Left lung (tissue), 4 donors: ENCODE measurements at regions not wholly inside any gene's neighbourhood (a gene's known extent, or its start where the extent isn't known, plus 50 kb on each side); places are given as distances from the start of the nearest gene placed in this dataset.
A peak's percentile ranks its signal among the peaks of the same experiment; 100 is the strongest.

ENCODE experiments used
- ATAC-seq: fragments of 200-7000 bp; cut with Tn5 transposase; one replicate; pipeline ENCODE4 v1.9.1; 2020; ENCODE audit warnings: moderate library complexity
- DNase-seq, 4 donors: peaks; one replicate each; pipeline ENCODE4 v3.0.0-alpha.2; 2013 to 2020
- H3K27ac ChIP-seq, 2 donors: fragments of 200-600 bp; sonication (generic) in 1 of 2; one replicate each; pipeline versions ENCODE4 v1.5.0 to v1.8.0; 2020 to 2021
- H3K27me3 ChIP-seq, 2 donors: fragments of 200-600 bp; sonication (generic) in 1 of 2; one replicate each; pipeline versions ENCODE4 v1.5.0 to v1.8.0; 2020 to 2021
- H3K36me3 ChIP-seq, 2 donors: fragments of 200-600 bp; sonication (generic) in 1 of 2; one replicate each; pipeline versions ENCODE4 v1.5.0 to v1.8.0; 2020 to 2021
- H3K4me1 ChIP-seq, 2 donors: fragments of 200-600 bp; one replicate each; pipeline ENCODE4 v1.8.0; 2021
- H3K4me3 ChIP-seq, 2 donors: fragments of 200-600 bp; sonication (generic) in 1 of 2; one replicate each; pipeline versions ENCODE4 v1.5.0 to v1.8.0; 2020 to 2021; ENCODE audit warnings: mild to moderate bottlenecking in 1 of 2
- H3K9me3 ChIP-seq, 2 donors: fragments of 200-600 bp; sonication (generic) in 1 of 2; one replicate each; pipeline versions ENCODE4 v1.5.0 to v1.8.0; 2020 to 2021
- intact Hi-C, 2 donors: fragments of 100-400 bp; cut with DNase I; formaldehyde crosslinking; loops; one replicate each; pipeline versions ENCODE4 v1.11.2 to v1.14.2; 2022
- TF ChIP-seq, protein P1 (sequence below), 2 donors: fragments of 200-600 bp; sonication (generic) in 1 of 2; IDR thresholded peaks; one replicate each; pipeline versions ENCODE4 v1.5.0 to v1.8.0; 2021; ENCODE audit warnings: antibody characterized with exemption in 2 of 2
- donor health status: DM: no; HTN: yes; CAD: no.
- donor health status: DM: no; HTN: no; CAD: no.

DNA sequence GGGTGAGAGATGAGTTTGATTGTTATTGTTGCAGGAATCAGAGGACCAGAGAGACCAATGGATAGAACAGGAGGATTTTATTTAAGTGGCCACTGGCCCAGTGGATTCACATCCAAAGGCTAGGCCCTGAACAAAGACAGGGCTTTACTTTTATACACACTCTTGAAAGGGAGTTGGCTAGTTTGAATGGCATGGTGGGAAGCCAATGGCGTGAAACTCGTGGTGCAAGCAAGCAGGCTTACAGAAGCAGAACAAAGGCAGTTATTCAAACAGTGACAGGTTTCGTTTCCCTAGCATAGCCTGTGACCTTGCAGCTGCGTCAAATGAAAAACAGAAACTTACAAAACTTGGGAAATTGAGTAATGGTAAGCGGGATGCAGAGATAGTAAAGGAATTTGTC lies 110.2 kb upstream of the PRDX4 start:
- Histone ChIP-seq H3K36me3 (no peaks in the 10 kb centered on the region), H3K27ac (no peak overlapping the region), H3K4me3 (no peak overlapping the region), H3K27me3 (no peaks in the 10 kb centered on the region), H3K4me1 (no peaks in the 10 kb centered on the region), H3K9me3 (peaks cover 0 to 10% of the 10 kb centered on the region in 2 donors)
- no peak for DNase-seq
- intact Hi-C loops: no loop called here
- ATAC-seq: no peak
- TF ChIP-seq, protein P1, sequence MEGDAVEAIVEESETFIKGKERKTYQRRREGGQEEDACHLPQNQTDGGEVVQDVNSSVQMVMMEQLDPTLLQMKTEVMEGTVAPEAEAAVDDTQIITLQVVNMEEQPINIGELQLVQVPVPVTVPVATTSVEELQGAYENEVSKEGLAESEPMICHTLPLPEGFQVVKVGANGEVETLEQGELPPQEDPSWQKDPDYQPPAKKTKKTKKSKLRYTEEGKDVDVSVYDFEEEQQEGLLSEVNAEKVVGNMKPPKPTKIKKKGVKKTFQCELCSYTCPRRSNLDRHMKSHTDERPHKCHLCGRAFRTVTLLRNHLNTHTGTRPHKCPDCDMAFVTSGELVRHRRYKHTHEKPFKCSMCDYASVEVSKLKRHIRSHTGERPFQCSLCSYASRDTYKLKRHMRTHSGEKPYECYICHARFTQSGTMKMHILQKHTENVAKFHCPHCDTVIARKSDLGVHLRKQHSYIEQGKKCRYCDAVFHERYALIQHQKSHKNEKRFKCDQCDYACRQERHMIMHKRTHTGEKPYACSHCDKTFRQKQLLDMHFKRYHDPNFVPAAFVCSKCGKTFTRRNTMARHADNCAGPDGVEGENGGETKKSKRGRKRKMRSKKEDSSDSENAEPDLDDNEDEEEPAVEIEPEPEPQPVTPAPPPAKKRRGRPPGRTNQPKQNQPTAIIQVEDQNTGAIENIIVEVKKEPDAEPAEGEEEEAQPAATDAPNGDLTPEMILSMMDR (IDR thresholded peaks at IDR 0.05): no peak

DNA sequence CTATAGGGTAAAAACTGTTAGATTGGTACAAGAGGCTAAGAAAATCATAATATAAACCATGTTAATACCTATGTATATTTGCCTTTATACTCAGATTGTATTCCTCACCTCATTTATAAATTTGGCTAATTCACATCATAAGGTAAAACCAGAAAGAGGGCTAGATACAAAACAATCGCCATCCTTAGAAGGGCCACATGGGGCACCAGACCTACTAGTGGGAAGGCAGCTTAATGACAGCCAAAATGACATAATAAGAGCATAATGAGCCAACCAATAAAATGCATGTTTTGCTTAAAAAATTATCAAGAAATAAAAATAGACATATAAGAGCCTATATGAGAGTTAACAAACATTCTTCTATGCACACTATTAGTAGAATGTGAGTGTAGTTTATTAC lies 107.3 kb upstream of the PRDX4 start:
- DNase-seq: no peak
- intact Hi-C loops: no loop called here

DNA sequence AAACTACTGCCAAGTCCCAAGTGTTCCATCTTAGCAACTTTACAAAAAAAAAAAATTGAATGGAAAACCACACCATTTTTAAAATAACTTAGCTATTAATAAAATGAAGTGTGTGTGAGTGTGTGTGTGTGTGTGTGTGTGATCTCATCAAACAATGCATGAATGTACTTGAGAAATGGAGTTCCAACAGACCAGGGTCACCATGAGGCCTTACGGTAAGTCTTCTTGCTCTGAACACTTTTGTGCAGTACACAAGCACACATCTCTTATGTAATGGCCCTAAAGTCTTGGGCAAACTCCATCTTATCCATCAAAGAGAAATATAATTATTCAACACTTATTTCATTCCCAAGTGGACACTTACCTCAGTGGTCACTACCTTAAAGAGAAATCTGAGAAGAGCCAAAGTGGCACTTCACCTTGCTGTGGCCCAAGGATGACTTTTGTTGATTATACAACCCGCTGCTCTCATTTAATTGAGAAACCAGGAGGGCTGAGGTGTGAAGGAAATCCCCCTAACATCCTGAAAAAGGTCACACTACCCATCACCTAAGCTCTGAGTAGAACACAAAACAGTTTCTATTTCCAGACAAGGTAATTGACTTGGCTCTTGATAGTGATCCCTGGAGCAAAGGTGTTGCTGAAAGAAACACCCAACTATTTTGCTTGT lies 96.5 kb upstream of the PRDX4 start:
- intact Hi-C loops: no loop called here
- Histone ChIP-seq H3K27me3 (no peaks in the 10 kb centered on the region), H3K4me3 (no peak overlapping the region), H3K36me3 (no peaks in the 10 kb centered on the region), H3K27ac (no peak overlapping the region), H3K4me1 (no peaks in the 10 kb centered on the region), H3K9me3 (peaks cover 0 to 1% of the 10 kb centered on the region in 2 donors)
- DNase-seq (no peak), ATAC-seq (peak; percentile 83)
- TF ChIP-seq, protein P1 (IDR thresholded peaks at IDR 0.05): no peak

More for the DNA sequence above, 107.3 kb upstream of the PRDX4 start:
- H3K9me3 ChIP-seq: peaks cover 0 to 10% of the 10 kb centered on the region in 2 donors
- TF ChIP-seq, protein P1 (IDR thresholded peaks at IDR 0.05): no peak
- no peaks in the 10 kb centered on the region for H3K4me1 ChIP-seq
- no peak overlapping the region for H3K4me3 ChIP-seq
- no peak overlapping the region for H3K27ac ChIP-seq
- no peaks in the 10 kb centered on the region for H3K36me3 ChIP-seq
- H3K27me3 ChIP-seq: no peaks in the 10 kb centered on the region
- no peak for ATAC-seq

DNA sequence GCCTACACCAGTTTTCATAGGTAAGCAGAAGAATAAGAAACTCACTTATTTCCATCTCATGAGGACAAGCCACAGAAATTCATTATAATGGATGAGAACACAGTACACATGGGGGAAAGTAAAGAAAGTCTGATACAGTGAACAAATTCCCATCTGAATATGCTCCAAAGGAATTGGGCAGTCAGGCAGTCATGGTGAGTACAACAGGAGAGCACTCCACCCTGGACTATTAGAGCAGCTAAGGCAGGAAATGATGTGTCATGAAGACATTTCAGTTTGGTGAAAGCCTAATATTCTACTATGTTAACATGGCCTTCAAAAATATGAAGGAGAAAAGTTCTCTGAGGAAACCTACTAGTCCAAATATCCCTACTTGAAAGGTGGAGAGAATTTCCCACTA lies 92.0 kb upstream of the PRDX4 start:
- no peak for DNase-seq
- Histone ChIP-seq H3K27me3 (no peaks in the 10 kb centered on the region), H3K4me3 (no peak overlapping the region), H3K36me3 (no peaks in the 10 kb centered on the region), H3K9me3 (no peaks in the 10 kb centered on the region), H3K27ac (no peak overlapping the region), H3K4me1 (no peaks in the 10 kb centered on the region)
- intact Hi-C loops: no loop called here
- no peak for ATAC-seq
- TF ChIP-seq, protein P1 (IDR thresholded peaks at IDR 0.05): no peak

DNA sequence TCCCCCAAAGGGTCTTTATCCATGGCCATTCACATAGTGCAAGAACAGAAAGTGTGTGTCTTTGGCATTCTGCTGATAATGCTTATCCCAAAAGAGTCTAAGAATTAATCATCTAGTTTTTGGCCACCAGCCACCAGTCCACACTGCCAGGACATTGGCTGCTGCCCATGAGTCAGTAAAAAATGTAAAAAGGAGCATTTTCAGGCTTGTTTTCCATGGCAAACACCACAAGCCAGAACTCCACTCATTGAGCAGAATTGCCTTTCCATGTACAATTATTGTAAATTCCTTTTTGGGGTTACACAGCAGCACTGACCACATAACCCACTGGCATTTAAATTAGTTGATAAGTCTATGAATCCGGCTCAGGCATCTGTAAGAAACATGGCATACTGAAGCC lies 89.2 kb upstream of the PRDX4 start:
- Histone ChIP-seq H3K27ac (no peak overlapping the region), H3K27me3 (no peaks in the 10 kb centered on the region), H3K9me3 (no peaks in the 10 kb centered on the region), H3K4me1 (no peaks in the 10 kb centered on the region), H3K36me3 (no peaks in the 10 kb centered on the region), H3K4me3 (no peak overlapping the region)
- intact Hi-C loops: no loop called here
- no peak for ATAC-seq
- TF ChIP-seq, protein P1 (IDR thresholded peaks at IDR 0.05): no peak
- no peak for DNase-seq
